Osteocyte (in vitro differentiated cells): ENCODE measurements at regions not wholly inside any gene's neighbourhood (a gene's known extent, or its start where the extent isn't known, plus 50 kb on each side); places are given as distances from the start of the nearest gene placed in this dataset.

Source experiments
- DNase-seq: peaks from one replicate; pipeline ENCODE4 v3.0.0; 2021; ENCODE audit warnings: mixed read lengths; ENCODE audit not compliant: unreplicated experiment; ENCODE audit errors: extremely low spot score
- H3K27ac Mint-ChIP-seq: one replicate; pipeline ENCODE4 v1.8.0; 2021; ENCODE audit warnings: mild to moderate bottlenecking, mixed read lengths; ENCODE audit not compliant: unreplicated experiment
- H3K27me3 Mint-ChIP-seq: one replicate; pipeline ENCODE4 v1.8.0; 2021; ENCODE audit warnings: mixed read lengths; ENCODE audit not compliant: unreplicated experiment
- H3K36me3 Mint-ChIP-seq: one replicate; pipeline ENCODE4 v1.8.0; 2021; ENCODE audit warnings: mixed read lengths; ENCODE audit not compliant: unreplicated experiment
- H3K4me1 Mint-ChIP-seq: one replicate; pipeline ENCODE4 v1.8.0; 2021; ENCODE audit warnings: mixed read lengths; ENCODE audit not compliant: unreplicated experiment
- H3K4me3 Mint-ChIP-seq: one replicate; pipeline ENCODE4 v1.8.0; 2021; ENCODE audit warnings: mild to moderate bottlenecking, moderate library complexity, mixed read lengths; ENCODE audit not compliant: unreplicated experiment
- H3K9me3 Mint-ChIP-seq: one replicate; pipeline ENCODE4 v1.8.0; 2021; ENCODE audit warnings: mixed read lengths; ENCODE audit not compliant: unreplicated experiment
- CTCF ChIP-seq: fragments of 200-600 bp; sonication (generic); IDR thresholded peaks from 2 replicates; pipeline ENCODE4 v1.5.0; 2021; ENCODE audit warnings: antibody characterized with exemption, mild to moderate bottlenecking, moderate library complexity

GRCh38 chr22:48696371-48696770 lies 1131.3 kb downstream of the BRD1 start:
- Mint-ChIP-seq H3K36me3 (no peaks in the 10 kb centered on the region), H3K4me3 (no peak overlapping the region), H3K9me3 (no peaks in the 10 kb centered on the region), H3K27me3 (no peaks in the 10 kb centered on the region), H3K4me1 (no peaks in the 10 kb centered on the region), H3K27ac (no peak overlapping the region)
- no peak for TF ChIP-seq CTCF
- no peak for DNase-seq

- H3K4me1 Mint-ChIP-seq = no peaks in the 10 kb centered on the region
- no peaks in the 10 kb centered on the region for H3K9me3 Mint-ChIP-seq
- no peak overlapping the region for H3K27ac Mint-ChIP-seq
Observed at GRCh38 chr22:48695731-48696305, 1131.9 kb downstream of the BRD1 start.

GRCh38 chr22:48695251-48695650 lies 1132.4 kb downstream of the BRD1 start:
- H3K36me3 Mint-ChIP-seq = no peaks in the 10 kb centered on the region
- TF ChIP-seq CTCF = no peak
- H3K9me3 Mint-ChIP-seq = no peaks in the 10 kb centered on the region
- no peaks in the 10 kb centered on the region for H3K4me1 Mint-ChIP-seq
- no peak for DNase-seq
- no peak overlapping the region for H3K27ac Mint-ChIP-seq
- no peak overlapping the region for H3K4me3 Mint-ChIP-seq
- no peaks in the 10 kb centered on the region for H3K27me3 Mint-ChIP-seq

More at GRCh38 chr22:48695731-48696305, 1131.9 kb downstream of the BRD1 start:
- H3K4me3 Mint-ChIP-seq = no peak overlapping the region
- DNase-seq = no peak
- no peaks in the 10 kb centered on the region for H3K27me3 Mint-ChIP-seq
- TF ChIP-seq CTCF = no peak
- H3K36me3 Mint-ChIP-seq = no peaks in the 10 kb centered on the region

GRCh38 chr22:48694296-48694883 lies 1133.3 kb downstream of the BRD1 start:
- H3K4me3 Mint-ChIP-seq = no peak overlapping the region
- DNase-seq = no peak
- no peak overlapping the region for H3K27ac Mint-ChIP-seq
- H3K36me3 Mint-ChIP-seq = no peaks in the 10 kb centered on the region
- no peak for TF ChIP-seq CTCF
- H3K9me3 Mint-ChIP-seq = no peaks in the 10 kb centered on the region
- H3K4me1 Mint-ChIP-seq = no peaks in the 10 kb centered on the region
- H3K27me3 Mint-ChIP-seq = no peaks in the 10 kb centered on the region

GRCh38 chr22:48693377-48694135 lies 1134.1 kb downstream of the BRD1 start:
- no peak for TF ChIP-seq CTCF
- Mint-ChIP-seq H3K36me3 (no peaks in the 10 kb centered on the region), H3K27me3 (no peaks in the 10 kb centered on the region), H3K4me1 (no peaks in the 10 kb centered on the region), H3K9me3 (no peaks in the 10 kb centered on the region), H3K27ac (no peak overlapping the region), H3K4me3 (no peak overlapping the region)
- DNase-seq = no peak
